Panc1 (cell line): ENCODE measurements at regions not wholly inside any gene's neighbourhood (a gene's known extent, or its start where the extent isn't known, plus 50 kb on each side); places are given as distances from the start of the nearest gene placed in this dataset.

Experiments
- ATAC-seq: fragments of 200-7000 bp; cut with Tn5 transposase; 2 replicates; pipeline ENCODE4 v1.9.1; 2020; ENCODE audit warnings: mild to moderate bottlenecking, moderate library complexity
- BruUV-seq: library from RNA; stranded (reverse); fragments of 400-500 nt; replicated peaks from 2 replicates; lab custom pipeline; 2021; lab: Mats Ljungman, UMichigan
- CTCF ChIA-PET: fragments of 300-600 bp; sonication (Branson Sonifier 250); formaldehyde crosslinking; loops from one replicate; lab custom pipeline; 2022; ENCODE audit warnings: antibody characterized with exemption; lab: Charles Lee
- POLR2A ChIA-PET: fragments of 300-600 bp; sonication (Branson Sonifier 250); formaldehyde crosslinking; loops from one replicate; lab custom pipeline; 2022; ENCODE audit warnings: antibody characterized with exemption; lab: Charles Lee
- DNase-seq: peaks from one replicate; pipeline ENCODE4 v3.0.0-alpha.2; 2010; ENCODE audit warnings: low read depth, low spot score
- H3K27ac ChIP-seq: 2 replicates; pipeline ENCODE4 v1.5.1; 2011; ENCODE audit warnings: mild to moderate bottlenecking, low read length, inconsistent platforms
- H3K27me3 ChIP-seq: fragments of 200-500 bp; sonication (Bioruptor generic); 2 replicates; pipeline ENCODE4 v1.6.0; 2014; ENCODE audit warnings: low read length, inconsistent platforms; ENCODE audit not compliant: control insufficient read depth, insufficient read depth
- H3K36me3 ChIP-seq: fragments of 200-500 bp; sonication (Bioruptor generic); 2 replicates; pipeline ENCODE4 v1.5.1; 2014; ENCODE audit warnings: inconsistent platforms, mild to moderate bottlenecking, low read length, moderate library complexity; ENCODE audit not compliant: control insufficient read depth, insufficient read depth
- H3K4me1 ChIP-seq: 2 replicates; pipeline ENCODE4 v1.5.1; 2011; ENCODE audit warnings: inconsistent platforms, mild to moderate bottlenecking, low read length, moderate library complexity; ENCODE audit not compliant: control insufficient read depth, insufficient read depth
- H3K4me3 ChIP-seq, 2 experiments: 2 replicates each; pipeline ENCODE4 v1.5.1; 2011 to 2012; ENCODE audit warnings: low read depth in 2 of 2, low read length in 2 of 2, mild to moderate bottlenecking in 2 of 2, inconsistent platforms in 1 of 2, moderate library complexity in 1 of 2
- H3K9me3 ChIP-seq: fragments of 200-500 bp; sonication (Bioruptor generic); 2 replicates; pipeline ENCODE4 v1.5.1; 2014; ENCODE audit warnings: low read depth, mild to moderate bottlenecking, inconsistent platforms, low read length, moderate library complexity; ENCODE audit not compliant: control insufficient read depth, insufficient read depth
- CTCF ChIP-seq: fragments of 450-650 bp; IDR thresholded peaks from 2 replicates; pipeline ENCODE4 v1.5.1; 2017; ENCODE audit warnings: mild to moderate bottlenecking
- POLR2AphosphoS5 ChIP-seq: IDR thresholded peaks from 2 replicates; pipeline ENCODE4 v1.6.1; 2012; ENCODE audit warnings: mild to moderate bottlenecking, low read depth, low read length, moderate library complexity
- REST ChIP-seq, 2 experiments: IDR thresholded peaks; 2 replicates each; pipeline ENCODE4 v1.6.1; 2011 to 2012; ENCODE audit warnings: low read depth in 2 of 2, control low read depth in 1 of 2, low read length in 1 of 2, mild to moderate bottlenecking in 1 of 2, moderate library complexity in 1 of 2; ENCODE audit not compliant: insufficient read depth in 1 of 2
- SIN3A ChIP-seq: IDR thresholded peaks from 2 replicates; pipeline ENCODE4 v1.6.1; 2012; ENCODE audit warnings: low read depth, mild to moderate bottlenecking, low read length, moderate library complexity, borderline replicate concordance; ENCODE audit not compliant: insufficient read depth
- TCF7L2 ChIP-seq: IDR thresholded peaks from 2 replicates; pipeline ENCODE4 v1.6.1; 2011; ENCODE audit warnings: mild to moderate bottlenecking, low read depth, low read length, inconsistent platforms
- in situ Hi-C: cut with HindIII; loops from 2 replicates; pipeline ENCODE4 v1.10.0; 2016; ENCODE audit warnings: low sequenced_read_pairs, low pct_unique_long_range_greater_than_20kb
- intact Hi-C: fragments of 100-400 bp; cut with micrococcal nuclease; formaldehyde crosslinking; loops from one replicate; pipeline ENCODE4 v1.10.0; 2022; ENCODE audit not compliant: unreplicated experiment

GRCh38 chrX:1031521-1032430, 180.7 kb downstream of the CRLF2 start:
- no peak for TF ChIP-seq TCF7L2
- TF ChIP-seq REST (IDR thresholded peaks at IDR 0.05; ENCODE audit: insufficient read depth in 1 of 2, low read depth in 2 of 2, low read length in 1 of 2): no peak
- TF ChIP-seq POLR2AphosphoS5: no peak
- TF ChIP-seq CTCF: no peak
- Histone ChIP-seq H3K27ac (no peak overlapping the region), H3K27me3 (no peaks in the 10 kb centered on the region), H3K4me3 (no peak overlapping the region), H3K4me1 (no peaks in the 10 kb centered on the region), H3K9me3 (no peaks in the 10 kb centered on the region), H3K36me3 (no peaks in the 10 kb centered on the region)
- CTCF ChIA-PET: no interaction called here
- intact Hi-C loops (no loop called here), in situ Hi-C loops (no loop called here)
- POLR2A ChIA-PET: no interaction called here
- DNase-seq: no peak
- no TSS peak for BruUV-seq
- no peak for ATAC-seq

DNA sequence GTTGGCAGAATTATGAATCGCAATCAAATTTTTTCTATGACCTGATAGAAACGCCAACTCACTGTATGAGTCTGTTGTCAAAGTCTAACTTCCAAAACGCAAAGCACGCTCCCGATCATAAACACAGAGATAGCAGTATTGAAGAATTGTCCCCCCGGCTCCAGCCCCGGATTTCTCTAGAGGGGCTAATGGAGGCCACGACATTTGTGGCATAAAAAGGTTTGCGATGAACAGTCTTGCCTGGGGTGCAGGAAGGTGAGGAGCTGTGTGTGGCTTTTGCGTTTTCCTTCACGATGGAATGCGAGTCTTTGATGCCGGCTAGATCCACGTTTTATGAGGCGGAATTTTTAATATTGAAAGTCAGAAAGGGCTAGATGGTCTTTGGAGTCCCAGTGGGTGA, 183.0 kb downstream of the CRLF2 start:
- no peak for TF ChIP-seq SIN3A
- TF ChIP-seq TCF7L2: no peak
- TF ChIP-seq REST (IDR thresholded peaks at IDR 0.05; ENCODE audit: insufficient read depth in 1 of 2, low read depth in 2 of 2, low read length in 1 of 2): no peak
- no peak for TF ChIP-seq POLR2AphosphoS5
- TF ChIP-seq CTCF: no peak
- ATAC-seq: no peak
- Histone ChIP-seq H3K4me1 (no peaks in the 10 kb centered on the region), H3K9me3 (no peaks in the 10 kb centered on the region), H3K27me3 (no peaks in the 10 kb centered on the region), H3K4me3 (no peak overlapping the region), H3K36me3 (no peaks in the 10 kb centered on the region), H3K27ac (no peak overlapping the region)
- no TSS peak for BruUV-seq
- no peak for DNase-seq
- intact Hi-C loops: no loop called here
- in situ Hi-C loops: no loop called here
- ChIA-PET CTCF (no interaction called here), POLR2A (no interaction called here)
